NCI-H2081 (cell line): ENCODE measurements at regions not wholly inside any gene's neighbourhood (a gene's known extent, or its start where the extent isn't known, plus 50 kb on each side); places are given as distances from the start of the nearest gene placed in this dataset.
"Not testable (repeated sequence)": the region's sequence is repeated elsewhere in the genome, so short reads cannot be mapped to it uniquely, and the experiment has no call there.

Source experiments
- DNase-seq, 2 experiments: peaks; one replicate each; lab custom pipeline; 2025; lab: John Stamatoyannopoulos, UW

GRCh38 chr7:68748934-68749900 lies 849.1 kb upstream of the AUTS2 start:
- DNase-seq: no peak

- no peak for DNase-seq
These were observed 845.6 kb upstream of the AUTS2 start for GRCh38 chr7:68752485-68753178.

- no peak for DNase-seq
These were observed 843.9 kb upstream of the AUTS2 start for GRCh38 chr7:68754414-68754813.

- no peak for DNase-seq
These were observed 841.2 kb upstream of the AUTS2 start for GRCh38 chr7:68756986-68757495.

- DNase-seq: no peak
These were observed 837.7 kb upstream of the AUTS2 start for GRCh38 chr7:68760556-68760955.

GRCh38 chr7:68767462-68767861 lies 830.8 kb upstream of the AUTS2 start:
- no peak for DNase-seq

GRCh38 chr7:68770649-68771048 lies 827.6 kb upstream of the AUTS2 start:
- DNase-seq: peak in 1 of 2 experiments; percentile 66

- DNase-seq: no peak
These were observed 821.9 kb upstream of the AUTS2 start for GRCh38 chr7:68776326-68776725.

GRCh38 chr7:68783684-68784083 lies 814.6 kb upstream of the AUTS2 start:
- DNase-seq: no peak

GRCh38 chr7:68785036-68785435 lies 813.2 kb upstream of the AUTS2 start:
- DNase-seq: peak in 1 of 2 experiments; percentile 31

GRCh38 chr7:68787566-68787965 lies 810.7 kb upstream of the AUTS2 start:
- DNase-seq: peak in 1 of 2 experiments; percentile 34

GRCh38 chr7:68788529-68788928 lies 809.7 kb upstream of the AUTS2 start:
- DNase-seq: not testable (repeated sequence)

GRCh38 chr7:68789597-68789996 lies 808.7 kb upstream of the AUTS2 start:
- peak; percentile 56 to 85 for DNase-seq

GRCh38 chr7:68792351-68792750 lies 805.9 kb upstream of the AUTS2 start:
- no peak for DNase-seq

GRCh38 chr7:68793513-68793912 lies 804.8 kb upstream of the AUTS2 start:
- no peak for DNase-seq

GRCh38 chr7:68800316-68800715 lies 798.0 kb upstream of the AUTS2 start:
- DNase-seq: no peak

- DNase-seq: no peak
These were observed 793.1 kb upstream of the AUTS2 start for GRCh38 chr7:68805159-68805558.

- DNase-seq: no peak
These were observed 790.6 kb upstream of the AUTS2 start for GRCh38 chr7:68807666-68808065.

GRCh38 chr7:68813551-68814080 lies 784.7 kb upstream of the AUTS2 start:
- DNase-seq: peak; percentile 87 to 98

- DNase-seq: no peak
These were observed 781.8 kb upstream of the AUTS2 start for GRCh38 chr7:68816491-68816890.

- DNase-seq: no peak
These were observed 778.0 kb upstream of the AUTS2 start for GRCh38 chr7:68820321-68820720.

- DNase-seq: no peak
These were observed 776.4 kb upstream of the AUTS2 start for GRCh38 chr7:68821846-68822245.
